H9 (cell line): ENCODE measurements at regions not wholly inside any gene's neighbourhood (a gene's known extent, or its start where the extent isn't known, plus 50 kb on each side); places are given as distances from the start of the nearest gene placed in this dataset.
A peak's percentile ranks its signal among the peaks of the same experiment; 100 is the strongest.

ENCODE experiments used
- DNase-seq: peaks from one replicate; pipeline ENCODE4 v3.0.0-alpha.2; 2017
- H2AFZ ChIP-seq: one replicate; pipeline ENCODE4 v1.6.1; 2013; ENCODE audit warnings: mild to moderate bottlenecking, low read length, control low read depth, moderate library complexity
- H2AK5ac ChIP-seq: 2 replicates; pipeline ENCODE4 v1.6.1; 2013; ENCODE audit warnings: low read length, control low read depth, mixed read lengths; ENCODE audit not compliant: insufficient read length
- H2BK120ac ChIP-seq: one replicate; pipeline ENCODE4 v1.6.1; 2013; ENCODE audit warnings: low read depth, mild to moderate bottlenecking, low read length, control low read depth, inconsistent platforms; ENCODE audit not compliant: poor library complexity, severe bottlenecking
- H2BK12ac ChIP-seq: 2 replicates; pipeline ENCODE4 v1.6.1; 2013; ENCODE audit warnings: low read length, control low read depth, mixed read lengths, low read depth; ENCODE audit not compliant: insufficient read length
- H2BK15ac ChIP-seq: 2 replicates; pipeline ENCODE4 v1.6.1; 2013; ENCODE audit warnings: low read depth, low read length, control low read depth
- H2BK20ac ChIP-seq: one replicate; pipeline ENCODE4 v1.6.1; 2013; ENCODE audit warnings: low read depth, mild to moderate bottlenecking, low read length, control low read depth, inconsistent platforms; ENCODE audit not compliant: poor library complexity, severe bottlenecking
- H2BK5ac ChIP-seq: 2 replicates; pipeline ENCODE4 v1.6.1; 2013; ENCODE audit warnings: low read length, control low read depth, mixed read lengths; ENCODE audit not compliant: insufficient read length
- H3K14ac ChIP-seq: 2 replicates; pipeline ENCODE4 v1.6.1; 2013; ENCODE audit warnings: low read length, control low read depth; ENCODE audit not compliant: insufficient read depth
- H3K18ac ChIP-seq: 2 replicates; pipeline ENCODE4 v1.6.1; 2013; ENCODE audit warnings: low read depth, mild to moderate bottlenecking, mixed read lengths, low read length, control low read depth; ENCODE audit not compliant: insufficient read length
- H3K23ac ChIP-seq: 2 replicates; pipeline ENCODE4 v1.6.1; 2013; ENCODE audit warnings: low read length, control low read depth, mixed read lengths, low read depth; ENCODE audit not compliant: insufficient read length
- H3K23me2 ChIP-seq: 2 replicates; pipeline ENCODE4 v1.6.1; 2013; ENCODE audit warnings: low read depth, mild to moderate bottlenecking, mixed read lengths, low read length, control low read depth; ENCODE audit not compliant: insufficient read length, poor library complexity, severe bottlenecking
- H3K27ac ChIP-seq: 2 replicates; pipeline ENCODE4 v1.5.1; 2013; ENCODE audit warnings: low read length, control low read depth, mixed read lengths, low read depth; ENCODE audit not compliant: insufficient read length
- H3K27me3 ChIP-seq: 2 replicates; pipeline ENCODE4 v1.6.1; 2013; ENCODE audit warnings: low read length, control low read depth, inconsistent platforms; ENCODE audit not compliant: insufficient read depth
- H3K4ac ChIP-seq: 2 replicates; pipeline ENCODE4 v1.6.1; 2013; ENCODE audit warnings: low read depth, mild to moderate bottlenecking, control low read depth, inconsistent platforms, low read length, moderate library complexity
- H3K4me1 ChIP-seq: 2 replicates; pipeline ENCODE4 v1.6.1; 2013; ENCODE audit warnings: low read length, control low read depth, inconsistent platforms; ENCODE audit not compliant: insufficient read depth
- H3K4me2 ChIP-seq: 2 replicates; pipeline ENCODE4 v1.6.1; 2013; ENCODE audit warnings: low read length, control low read depth, mixed read lengths; ENCODE audit not compliant: insufficient read length, insufficient read depth
- H3K56ac ChIP-seq: 2 replicates; pipeline ENCODE4 v1.6.1; 2013; ENCODE audit warnings: low read depth, mild to moderate bottlenecking, mixed read lengths, low read length, control low read depth; ENCODE audit not compliant: insufficient read length
- H3K79me1 ChIP-seq: 2 replicates; pipeline ENCODE4 v1.6.1; 2013; ENCODE audit warnings: low read depth, mild to moderate bottlenecking, moderate library complexity, low read length, control low read depth, inconsistent platforms; ENCODE audit not compliant: insufficient read depth, poor library complexity, severe bottlenecking
- H3K79me2 ChIP-seq: 2 replicates; pipeline ENCODE4 v1.6.1; 2013; ENCODE audit warnings: low read length, control low read depth, inconsistent platforms; ENCODE audit not compliant: insufficient read depth
- H3K9ac ChIP-seq: 2 replicates; pipeline ENCODE4 v1.6.1; 2013; ENCODE audit warnings: low read length, control low read depth, mixed read lengths; ENCODE audit not compliant: insufficient read length; ENCODE audit errors: extremely low read depth
- H3K9me3 ChIP-seq: one replicate; pipeline ENCODE4 v1.6.1; 2013; ENCODE audit warnings: low read depth, low read length, inconsistent platforms; ENCODE audit not compliant: control insufficient read depth
- H3T11ph ChIP-seq: one replicate; pipeline ENCODE4 v1.6.1; 2013; ENCODE audit warnings: mild to moderate bottlenecking, low read length, control low read depth, inconsistent platforms
- H4K20me1 ChIP-seq: one replicate; pipeline ENCODE4 v1.6.1; 2013; ENCODE audit not compliant: control insufficient read depth, insufficient read length, insufficient read depth
- H4K5ac ChIP-seq: 2 replicates; pipeline ENCODE4 v1.6.1; 2013; ENCODE audit warnings: low read depth, mild to moderate bottlenecking, mixed read lengths, low read length, control low read depth; ENCODE audit not compliant: insufficient read length
- H4K8ac ChIP-seq: replicated peaks from 2 replicates; pipeline ENCODE4 v1.6.1; 2013; ENCODE audit warnings: low read length, control low read depth, mixed read lengths, low read depth; ENCODE audit not compliant: insufficient read length
- H4K91ac ChIP-seq: 2 replicates; pipeline ENCODE4 v1.6.1; 2013; ENCODE audit warnings: low read depth, mild to moderate bottlenecking, moderate library complexity, mixed read lengths, low read length, control low read depth; ENCODE audit not compliant: insufficient read length
- H3K27ac Mint-ChIP-seq, 3 experiments: 2 replicates in 2 of 3; 3 replicates in 1 of 3; pipeline ENCODE4 v1.8.0; 2020 to 2021; ENCODE audit warnings: mixed read lengths in 3 of 3, mild to moderate bottlenecking in 1 of 3, moderate library complexity in 1 of 3
- H3K27me3 Mint-ChIP-seq: 2 replicates; pipeline ENCODE4 v1.8.0; 2021; ENCODE audit warnings: low read depth, mild to moderate bottlenecking, moderate library complexity, mixed read lengths
- H3K36me3 Mint-ChIP-seq, 3 experiments: 2 replicates in 2 of 3; 3 replicates in 1 of 3; pipeline ENCODE4 v1.8.0; 2020 to 2021; ENCODE audit warnings: low read depth in 3 of 3, mixed read lengths in 3 of 3; ENCODE audit not compliant: insufficient read depth in 1 of 3
- H3K4me1 Mint-ChIP-seq, 2 experiments: 2 replicates each; pipeline ENCODE4 v1.8.0; 2020; ENCODE audit warnings: mixed read lengths in 2 of 2
- H3K4me3 Mint-ChIP-seq, 2 experiments: 2 replicates in 1 of 2; 3 replicates in 1 of 2; pipeline ENCODE4 v1.8.0; 2020 to 2021; ENCODE audit warnings: mild to moderate bottlenecking in 2 of 2, mixed read lengths in 2 of 2, moderate library complexity in 1 of 2
- H3K9me3 Mint-ChIP-seq, 2 experiments: 2 replicates in 1 of 2; 3 replicates in 1 of 2; pipeline ENCODE4 v1.8.0; 2020; ENCODE audit warnings: mild to moderate bottlenecking in 2 of 2, mixed read lengths in 2 of 2, moderate library complexity in 1 of 2
- WGBS: extraction: QIAGEN DNeasy Blood & Tissue Kit; methylation state at CpG from one replicate; pipeline ENCODE4 v1.1.7; 2013; ENCODE audit warnings: missing lambda C conversion rate, low lambda C conversion rate, mixed read lengths; ENCODE audit not compliant: insufficient read length; ENCODE audit errors: extremely low coverage; 5-methylcytosine and 5-hydroxymethylcytosine counted together
- TF ChIP-seq, protein P1 (sequence below): fragments of 200-600 bp; sonication (generic); conservative IDR thresholded peaks from 3 replicates; pipeline ENCODE4 v1.8.0; 2021; ENCODE audit warnings: antibody characterized with exemption, mild to moderate bottlenecking

DNA sequence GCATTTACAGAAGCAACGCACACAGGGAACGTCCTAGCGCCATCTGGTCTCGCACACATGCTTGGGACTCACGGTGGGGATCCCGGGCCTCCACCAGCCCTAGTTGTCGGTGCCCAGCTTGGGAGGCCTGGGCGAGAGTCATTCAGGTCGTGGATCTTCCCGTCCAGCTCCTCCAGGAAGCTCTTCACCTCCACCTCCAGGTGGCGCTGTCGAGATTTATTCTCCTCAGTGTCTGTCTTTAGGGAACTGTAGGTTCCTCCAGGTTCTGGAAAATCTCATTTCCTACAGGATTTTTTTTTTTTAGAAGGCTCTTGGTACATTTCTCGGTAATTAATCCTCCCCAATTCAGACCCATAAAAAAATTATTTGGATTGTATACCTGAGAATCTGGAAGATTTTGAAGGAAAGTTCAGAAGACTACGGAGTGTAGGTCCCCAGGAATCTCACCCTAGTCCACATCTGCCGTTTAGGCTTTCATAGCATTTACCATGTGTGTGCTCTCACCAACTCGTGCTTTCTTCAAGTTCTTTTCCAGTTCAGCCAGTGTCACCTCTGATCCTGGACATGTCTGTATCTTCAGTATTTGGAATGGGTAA, 910.0 kb downstream of the TMEM121 start:
- no peak overlapping the region for H3K56ac ChIP-seq
- no peak overlapping the region for H4K8ac ChIP-seq
- no peak overlapping the region for H4K91ac ChIP-seq
- no peak overlapping the region for H3T11ph ChIP-seq
- TF ChIP-seq, protein P1, sequence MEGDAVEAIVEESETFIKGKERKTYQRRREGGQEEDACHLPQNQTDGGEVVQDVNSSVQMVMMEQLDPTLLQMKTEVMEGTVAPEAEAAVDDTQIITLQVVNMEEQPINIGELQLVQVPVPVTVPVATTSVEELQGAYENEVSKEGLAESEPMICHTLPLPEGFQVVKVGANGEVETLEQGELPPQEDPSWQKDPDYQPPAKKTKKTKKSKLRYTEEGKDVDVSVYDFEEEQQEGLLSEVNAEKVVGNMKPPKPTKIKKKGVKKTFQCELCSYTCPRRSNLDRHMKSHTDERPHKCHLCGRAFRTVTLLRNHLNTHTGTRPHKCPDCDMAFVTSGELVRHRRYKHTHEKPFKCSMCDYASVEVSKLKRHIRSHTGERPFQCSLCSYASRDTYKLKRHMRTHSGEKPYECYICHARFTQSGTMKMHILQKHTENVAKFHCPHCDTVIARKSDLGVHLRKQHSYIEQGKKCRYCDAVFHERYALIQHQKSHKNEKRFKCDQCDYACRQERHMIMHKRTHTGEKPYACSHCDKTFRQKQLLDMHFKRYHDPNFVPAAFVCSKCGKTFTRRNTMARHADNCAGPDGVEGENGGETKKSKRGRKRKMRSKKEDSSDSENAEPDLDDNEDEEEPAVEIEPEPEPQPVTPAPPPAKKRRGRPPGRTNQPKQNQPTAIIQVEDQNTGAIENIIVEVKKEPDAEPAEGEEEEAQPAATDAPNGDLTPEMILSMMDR = peak; percentile 32; the same call in 2 of the 3 replicates
- peaks cover 1% of the 10 kb centered on the region for H3K27me3 Mint-ChIP-seq
- peaks cover 10 to 53% (median 22%) of the 10 kb centered on the region in 3 experiments for H3K36me3 Mint-ChIP-seq
- no peaks in the 10 kb centered on the region for H4K20me1 ChIP-seq
- no peak overlapping the region for H2BK15ac ChIP-seq
- H3K18ac ChIP-seq = no peak overlapping the region
- peaks cover 91 to 93% of the 10 kb centered on the region in 2 experiments for H3K9me3 Mint-ChIP-seq
- H3K4me1 ChIP-seq = no peaks in the 10 kb centered on the region
- no peak overlapping the region for H3K27ac ChIP-seq
- no peaks in the 10 kb centered on the region for H3K23me2 ChIP-seq
- no peaks in the 10 kb centered on the region for H3K27me3 ChIP-seq
- no peaks in the 10 kb centered on the region for H3K79me1 ChIP-seq
- DNase-seq = no peak
- no peak overlapping the region for H3K4me2 ChIP-seq
- H2AK5ac ChIP-seq = no peak overlapping the region
- no peak overlapping the region for H2BK12ac ChIP-seq
- no peak overlapping the region for H2BK5ac ChIP-seq
- no peak overlapping the region for H3K4me3 Mint-ChIP-seq
- H2AFZ ChIP-seq = no peak overlapping the region
- no peak overlapping the region for H3K4ac ChIP-seq
- WGBS = no CpG with 5 or more reads among the region's 16 CpGs
- H3K27ac Mint-ChIP-seq = no peak overlapping the region
- no peaks in the 10 kb centered on the region for H3K4me1 Mint-ChIP-seq
- H3K9me3 ChIP-seq = peaks cover 82% of the 10 kb centered on the region
- H2BK120ac ChIP-seq = no peak overlapping the region
- H4K5ac ChIP-seq = no peak overlapping the region
- no peaks in the 10 kb centered on the region for H3K79me2 ChIP-seq
- no peak overlapping the region for H3K14ac ChIP-seq
- no peak overlapping the region for H3K9ac ChIP-seq
- no peak overlapping the region for H2BK20ac ChIP-seq
- no peak overlapping the region for H3K23ac ChIP-seq
